Mucosa of rectum (tissue), 2 donors: ENCODE measurements at regions not wholly inside any gene's neighbourhood (a gene's known extent, or its start where the extent isn't known, plus 50 kb on each side); places are given as distances from the start of the nearest gene placed in this dataset.

ENCODE experiments used
- H3K27ac ChIP-seq, 2 donors: one replicate each; pipeline ENCODE4 v1.7.0; 2013; ENCODE audit warnings: inconsistent platforms in 2 of 2, low read depth in 2 of 2, low read length in 2 of 2
- H3K27me3 ChIP-seq, 2 donors: one replicate each; pipeline ENCODE4 v1.7.0; 2013; ENCODE audit warnings: low read length in 2 of 2; ENCODE audit not compliant: control insufficient read depth in 2 of 2, insufficient read depth in 2 of 2
- H3K36me3 ChIP-seq, 2 donors: one replicate each; pipeline ENCODE4 v1.7.0; 2013; ENCODE audit warnings: low read length in 2 of 2; ENCODE audit not compliant: control insufficient read depth in 2 of 2, insufficient read depth in 2 of 2
- H3K4me1 ChIP-seq, 2 donors: one replicate each; pipeline ENCODE4 v1.7.0; 2013; ENCODE audit warnings: low read length in 2 of 2, mild to moderate bottlenecking in 1 of 2; ENCODE audit not compliant: control insufficient read depth in 2 of 2, insufficient read depth in 2 of 2
- H3K4me3 ChIP-seq, 2 donors: one replicate each; pipeline ENCODE4 v1.7.0; 2013; ENCODE audit warnings: low read length in 2 of 2
- H3K9ac ChIP-seq, 2 donors: one replicate each; pipeline ENCODE4 v1.7.0; 2013; ENCODE audit warnings: low read length in 2 of 2, low read depth in 1 of 2, mild to moderate bottlenecking in 1 of 2
- H3K9me3 ChIP-seq, 2 donors: one replicate each; pipeline ENCODE4 v1.7.0; 2013; ENCODE audit warnings: low read length in 2 of 2; ENCODE audit not compliant: control insufficient read depth in 2 of 2
- donor health status: healthy.
- donor health status: Normal muscosa, but diverticular disease.

GRCh38 chr2:14684516-14684915, 52.0 kb downstream of the LRATD1 start:
- Histone ChIP-seq H3K9ac (no peak overlapping the region), H3K27me3 (no peaks in the 10 kb centered on the region), H3K4me1 (no peaks in the 10 kb centered on the region), H3K4me3 (no peak overlapping the region), H3K9me3 (no peaks in the 10 kb centered on the region), H3K27ac (no peak overlapping the region), H3K36me3 (no peaks in the 10 kb centered on the region)

GRCh38 chr2:14690926-14691325, 58.4 kb downstream of the LRATD1 start:
- no peak overlapping the region for H3K4me3 ChIP-seq
- no peak overlapping the region for H3K9ac ChIP-seq
- H3K27ac ChIP-seq = no peak overlapping the region
- H3K9me3 ChIP-seq = no peaks in the 10 kb centered on the region
- H3K27me3 ChIP-seq = no peaks in the 10 kb centered on the region
- H3K36me3 ChIP-seq = no peaks in the 10 kb centered on the region
- no peaks in the 10 kb centered on the region for H3K4me1 ChIP-seq

GRCh38 chr2:14693874-14694273, 61.4 kb downstream of the LRATD1 start:
- Histone ChIP-seq H3K27ac (no peak overlapping the region), H3K9ac (no peak overlapping the region), H3K9me3 (no peaks in the 10 kb centered on the region), H3K36me3 (no peaks in the 10 kb centered on the region), H3K4me1 (no peaks in the 10 kb centered on the region), H3K4me3 (no peak overlapping the region), H3K27me3 (no peaks in the 10 kb centered on the region)

GRCh38 chr2:14700753-14701152, 68.2 kb downstream of the LRATD1 start:
- Histone ChIP-seq H3K4me3 (no peak overlapping the region), H3K9ac (no peak overlapping the region), H3K27ac (no peak overlapping the region), H3K36me3 (no peaks in the 10 kb centered on the region), H3K9me3 (no peaks in the 10 kb centered on the region), H3K4me1 (no peaks in the 10 kb centered on the region), H3K27me3 (no peaks in the 10 kb centered on the region)

- Histone ChIP-seq H3K27me3 (no peaks in the 10 kb centered on the region), H3K4me1 (no peaks in the 10 kb centered on the region), H3K27ac (no peak overlapping the region), H3K9ac (no peak overlapping the region), H3K36me3 (no peaks in the 10 kb centered on the region), H3K9me3 (no peaks in the 10 kb centered on the region), H3K4me3 (no peak overlapping the region)
Observed at GRCh38 chr2:14702258-14702657, 69.7 kb downstream of the LRATD1 start.

- Histone ChIP-seq H3K4me1 (no peaks in the 10 kb centered on the region), H3K9ac (no peak overlapping the region), H3K9me3 (no peaks in the 10 kb centered on the region), H3K36me3 (no peaks in the 10 kb centered on the region), H3K27me3 (no peaks in the 10 kb centered on the region), H3K27ac (no peak overlapping the region), H3K4me3 (no peak overlapping the region)
Observed at GRCh38 chr2:14706201-14706600, 73.7 kb downstream of the LRATD1 start.

GRCh38 chr2:14712111-14712510, 79.6 kb downstream of the LRATD1 start:
- no peaks in the 10 kb centered on the region for H3K4me1 ChIP-seq
- no peaks in the 10 kb centered on the region for H3K36me3 ChIP-seq
- H3K27me3 ChIP-seq = no peaks in the 10 kb centered on the region
- no peak overlapping the region for H3K9ac ChIP-seq
- no peak overlapping the region for H3K4me3 ChIP-seq
- no peaks in the 10 kb centered on the region for H3K9me3 ChIP-seq
- no peak overlapping the region for H3K27ac ChIP-seq

- Histone ChIP-seq H3K9ac (no peak overlapping the region), H3K27ac (no peak overlapping the region), H3K36me3 (no peaks in the 10 kb centered on the region), H3K4me3 (no peak overlapping the region), H3K9me3 (no peaks in the 10 kb centered on the region), H3K4me1 (no peaks in the 10 kb centered on the region), H3K27me3 (no peaks in the 10 kb centered on the region)
Observed at GRCh38 chr2:14713248-14713647, 80.7 kb downstream of the LRATD1 start.

- Histone ChIP-seq H3K4me1 (no peaks in the 10 kb centered on the region), H3K36me3 (no peaks in the 10 kb centered on the region), H3K27me3 (no peaks in the 10 kb centered on the region), H3K9ac (no peak overlapping the region), H3K9me3 (no peaks in the 10 kb centered on the region), H3K27ac (no peak overlapping the region), H3K4me3 (no peak overlapping the region)
Observed at GRCh38 chr2:14715600-14715999, 83.1 kb downstream of the LRATD1 start.

- Histone ChIP-seq H3K9me3 (no peaks in the 10 kb centered on the region), H3K27ac (no peak overlapping the region), H3K36me3 (no peaks in the 10 kb centered on the region), H3K4me1 (no peaks in the 10 kb centered on the region), H3K4me3 (no peak overlapping the region), H3K27me3 (no peaks in the 10 kb centered on the region), H3K9ac (no peak overlapping the region)
Observed at GRCh38 chr2:14716319-14716718, 83.8 kb downstream of the LRATD1 start.

- Histone ChIP-seq H3K9me3 (no peaks in the 10 kb centered on the region), H3K36me3 (no peaks in the 10 kb centered on the region), H3K27me3 (no peaks in the 10 kb centered on the region), H3K4me3 (no peak overlapping the region), H3K4me1 (no peaks in the 10 kb centered on the region), H3K27ac (no peak overlapping the region), H3K9ac (no peak overlapping the region)
Observed at GRCh38 chr2:14717131-14717530, 84.6 kb downstream of the LRATD1 start.
